Fibroblast of lung (primary cell): ENCODE measurements at regions not wholly inside any gene's neighbourhood (a gene's known extent, or its start where the extent isn't known, plus 50 kb on each side); places are given as distances from the start of the nearest gene placed in this dataset.

Experiments used
- DNase-seq, 2 donors: peaks; one replicate each; pipeline versions ENCODE4 v3.0.0 to v3.0.0-alpha.2; 2010; ENCODE audit warnings: low read depth in 2 of 2
- H2AFZ ChIP-seq: 2 replicates; pipeline ENCODE4 v1.5.1; 2012; ENCODE audit warnings: low read length, control low read depth, inconsistent platforms
- H3K27ac ChIP-seq: 2 replicates; pipeline ENCODE4 v1.5.1; 2011; ENCODE audit warnings: low read length, control low read depth; ENCODE audit not compliant: insufficient read depth
- H3K27me3 ChIP-seq: 2 replicates; pipeline ENCODE4 v1.5.1; 2011; ENCODE audit warnings: mild to moderate bottlenecking, low read length; ENCODE audit not compliant: control insufficient read depth, insufficient read depth
- H3K36me3 ChIP-seq: 2 replicates; pipeline ENCODE4 v1.5.1; 2011; ENCODE audit warnings: low read length; ENCODE audit not compliant: control insufficient read depth, insufficient read depth
- H3K4me1 ChIP-seq: 2 replicates; pipeline ENCODE4 v1.5.1; 2011; ENCODE audit warnings: low read length; ENCODE audit not compliant: control insufficient read depth, insufficient read depth; ENCODE audit errors: extremely low read depth
- H3K4me2 ChIP-seq: 2 replicates; pipeline ENCODE4 v1.5.1; 2011; ENCODE audit warnings: low read length, control low read depth; ENCODE audit not compliant: insufficient read depth; ENCODE audit errors: extremely low read depth
- H3K4me3 ChIP-seq, 4 experiments: fragments of 200-600 bp in 1 of 4; sonication (generic) in 1 of 4; replicated peaks in 1 of 4; 2 replicates each; pipeline ENCODE4 v1.5.1; 2011 to 2016; ENCODE audit warnings: low read length in 4 of 4, low read depth in 3 of 4, mild to moderate bottlenecking in 3 of 4, control low read depth in 2 of 4, inconsistent platforms in 1 of 4, mixed read lengths in 1 of 4; ENCODE audit not compliant: insufficient read depth in 1 of 4; ENCODE audit errors: control extremely low read depth in 1 of 4
- H3K79me2 ChIP-seq: 2 replicates; pipeline ENCODE4 v1.5.1; 2012; ENCODE audit warnings: mild to moderate bottlenecking, low read length, inconsistent platforms; ENCODE audit not compliant: control insufficient read depth, insufficient read depth
- H3K9ac ChIP-seq: 2 replicates; pipeline ENCODE4 v1.5.1; 2011; ENCODE audit warnings: mild to moderate bottlenecking, low read length, control low read depth; ENCODE audit not compliant: insufficient read depth
- H3K9me3 ChIP-seq: 2 replicates; pipeline ENCODE4 v1.5.1; 2012; ENCODE audit warnings: low read depth, low read length; ENCODE audit not compliant: control insufficient read depth, insufficient read depth
- H4K20me1 ChIP-seq: 2 replicates; pipeline ENCODE4 v1.5.1; 2011; ENCODE audit warnings: low read length; ENCODE audit not compliant: control insufficient read depth, insufficient read depth; ENCODE audit errors: extremely low read depth
- EZH2 ChIP-seq: IDR thresholded peaks from 2 replicates; pipeline ENCODE4 v1.5.1; 2012; ENCODE audit warnings: low read length, control low read depth, mild to moderate bottlenecking; ENCODE audit errors: missing control alignments
- TF ChIP-seq, protein P1 (sequence below), 2 donors: IDR thresholded peaks in 1 of 2; conservative IDR thresholded peaks in 1 of 2; 1 replicate in 1 of 2; 2 replicates in 1 of 2; pipeline ENCODE4 v1.5.1; 2011 to 2012; ENCODE audit warnings: low read length in 2 of 2, control low read depth in 1 of 2, inconsistent platforms in 1 of 2, low read depth in 1 of 2, mild to moderate bottlenecking in 1 of 2

DNA sequence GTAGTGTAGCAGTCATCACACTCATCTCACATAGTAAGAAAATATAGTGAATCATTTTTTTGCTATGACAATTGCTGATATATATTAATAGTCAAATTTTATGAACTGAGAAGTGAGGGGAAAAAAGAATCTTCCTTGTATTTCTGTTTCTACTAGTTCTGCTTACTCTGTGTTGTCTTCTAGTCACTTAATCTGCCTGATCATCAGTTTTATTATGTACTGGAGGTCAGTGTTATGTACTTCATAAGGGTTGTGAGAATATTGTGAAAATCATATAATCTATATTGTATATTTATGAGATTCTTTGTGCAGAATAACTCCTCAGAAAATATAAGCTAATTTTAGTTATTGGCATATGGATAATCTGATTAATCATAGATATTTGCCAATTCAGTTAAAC, 546.9 kb upstream of the RIOK2 start:
- Histone ChIP-seq H2AFZ (no peak overlapping the region), H3K9me3 (no peaks in the 10 kb centered on the region), H3K79me2 (no peaks in the 10 kb centered on the region), H3K4me2 (no peak overlapping the region), H4K20me1 (no peaks in the 10 kb centered on the region), H3K27ac (no peak overlapping the region), H3K36me3 (no peaks in the 10 kb centered on the region), H3K9ac (no peak overlapping the region), H3K4me1 (no peaks in the 10 kb centered on the region), H3K27me3 (no peaks in the 10 kb centered on the region), H3K4me3 (no peak overlapping the region)
- no peak for TF ChIP-seq EZH2
- TF ChIP-seq, protein P1, sequence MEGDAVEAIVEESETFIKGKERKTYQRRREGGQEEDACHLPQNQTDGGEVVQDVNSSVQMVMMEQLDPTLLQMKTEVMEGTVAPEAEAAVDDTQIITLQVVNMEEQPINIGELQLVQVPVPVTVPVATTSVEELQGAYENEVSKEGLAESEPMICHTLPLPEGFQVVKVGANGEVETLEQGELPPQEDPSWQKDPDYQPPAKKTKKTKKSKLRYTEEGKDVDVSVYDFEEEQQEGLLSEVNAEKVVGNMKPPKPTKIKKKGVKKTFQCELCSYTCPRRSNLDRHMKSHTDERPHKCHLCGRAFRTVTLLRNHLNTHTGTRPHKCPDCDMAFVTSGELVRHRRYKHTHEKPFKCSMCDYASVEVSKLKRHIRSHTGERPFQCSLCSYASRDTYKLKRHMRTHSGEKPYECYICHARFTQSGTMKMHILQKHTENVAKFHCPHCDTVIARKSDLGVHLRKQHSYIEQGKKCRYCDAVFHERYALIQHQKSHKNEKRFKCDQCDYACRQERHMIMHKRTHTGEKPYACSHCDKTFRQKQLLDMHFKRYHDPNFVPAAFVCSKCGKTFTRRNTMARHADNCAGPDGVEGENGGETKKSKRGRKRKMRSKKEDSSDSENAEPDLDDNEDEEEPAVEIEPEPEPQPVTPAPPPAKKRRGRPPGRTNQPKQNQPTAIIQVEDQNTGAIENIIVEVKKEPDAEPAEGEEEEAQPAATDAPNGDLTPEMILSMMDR (conservative IDR thresholded peaks at IDR 0.05 in 1 of 2, IDR thresholded peaks at IDR 0.05 in 1 of 2; ENCODE audit: low read depth in 1 of 2, low read length in 2 of 2): no peak
- no peak for DNase-seq

DNA sequence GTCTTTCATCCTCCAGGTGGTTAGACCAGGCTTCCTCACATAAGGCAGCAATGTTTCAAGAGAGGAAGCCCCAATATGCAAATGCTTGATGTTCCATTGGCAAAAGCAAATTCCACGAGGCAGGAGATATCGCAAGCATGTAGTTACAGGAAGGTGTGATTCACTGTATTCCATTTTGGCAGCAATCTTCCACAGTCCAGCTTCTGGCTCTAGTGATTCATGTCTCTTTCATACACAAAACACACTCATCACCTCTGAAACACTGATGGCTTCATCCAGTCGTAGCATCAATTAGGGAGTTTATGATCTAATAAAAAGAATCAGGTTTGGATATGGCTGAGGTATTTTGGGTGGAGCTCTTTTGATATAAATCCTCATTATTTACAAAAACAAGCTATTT, 552.2 kb upstream of the RIOK2 start:
- H3K4me2 ChIP-seq: no peak overlapping the region
- TF ChIP-seq, protein P1 (conservative IDR thresholded peaks at IDR 0.05 in 1 of 2, IDR thresholded peaks at IDR 0.05 in 1 of 2; ENCODE audit: low read depth in 1 of 2, low read length in 2 of 2): no peak
- TF ChIP-seq EZH2: no peak
- no peak overlapping the region for H2AFZ ChIP-seq

DNA sequence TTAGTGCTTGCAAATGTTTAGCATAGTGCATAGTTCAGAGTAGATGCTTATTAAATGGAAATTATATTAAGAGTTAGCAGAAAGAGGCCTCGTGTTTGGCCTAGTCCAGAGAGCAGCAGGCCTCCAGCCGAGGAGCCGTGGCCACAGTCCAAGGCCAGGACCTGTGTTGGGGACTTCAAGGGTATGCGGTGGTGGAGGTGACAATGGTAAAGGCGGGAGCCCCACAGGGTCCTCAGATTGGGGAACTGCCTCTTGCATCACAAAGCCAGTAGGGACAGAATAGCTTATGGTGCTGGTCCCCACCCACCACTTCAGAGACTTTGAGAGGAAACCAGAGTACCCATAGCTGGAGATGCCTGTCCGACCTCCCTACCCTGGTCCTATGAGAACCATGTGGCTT, 554.6 kb upstream of the RIOK2 start:
- no peaks in the 10 kb centered on the region for H3K36me3 ChIP-seq
- H3K4me3 ChIP-seq: no peak overlapping the region
- H3K9ac ChIP-seq: no peak overlapping the region
- no peak overlapping the region for H2AFZ ChIP-seq
- no peaks in the 10 kb centered on the region for H3K27me3 ChIP-seq
- H4K20me1 ChIP-seq: no peaks in the 10 kb centered on the region
- no peak for DNase-seq
- H3K4me1 ChIP-seq: no peaks in the 10 kb centered on the region
- H3K9me3 ChIP-seq: no peaks in the 10 kb centered on the region
- no peak overlapping the region for H3K4me2 ChIP-seq
- TF ChIP-seq EZH2: no peak
- TF ChIP-seq, protein P1 (conservative IDR thresholded peaks at IDR 0.05 in 1 of 2, IDR thresholded peaks at IDR 0.05 in 1 of 2; ENCODE audit: low read depth in 1 of 2, low read length in 2 of 2): no peak
- no peaks in the 10 kb centered on the region for H3K79me2 ChIP-seq
- H3K27ac ChIP-seq: no peak overlapping the region

More for the DNA sequence above, 552.2 kb upstream of the RIOK2 start:
- H3K27ac ChIP-seq: no peak overlapping the region
- no peaks in the 10 kb centered on the region for H4K20me1 ChIP-seq
- H3K36me3 ChIP-seq: no peaks in the 10 kb centered on the region
- H3K4me3 ChIP-seq: no peak overlapping the region
- H3K9me3 ChIP-seq: no peaks in the 10 kb centered on the region
- H3K79me2 ChIP-seq: no peaks in the 10 kb centered on the region
- no peak overlapping the region for H3K9ac ChIP-seq
- no peaks in the 10 kb centered on the region for H3K4me1 ChIP-seq
- no peaks in the 10 kb centered on the region for H3K27me3 ChIP-seq
- DNase-seq: peak; percentile 50 to 95
